NCI-H2107 (cell line): ENCODE measurements at regions not wholly inside any gene's neighbourhood (a gene's known extent, or its start where the extent isn't known, plus 50 kb on each side); places are given as distances from the start of the nearest gene placed in this dataset.
A peak's percentile ranks its signal among the peaks of the same experiment; 100 is the strongest.

Experiments
- DNase-seq: peaks from one replicate; lab custom pipeline; 2025; lab: John Stamatoyannopoulos, UW

DNA sequence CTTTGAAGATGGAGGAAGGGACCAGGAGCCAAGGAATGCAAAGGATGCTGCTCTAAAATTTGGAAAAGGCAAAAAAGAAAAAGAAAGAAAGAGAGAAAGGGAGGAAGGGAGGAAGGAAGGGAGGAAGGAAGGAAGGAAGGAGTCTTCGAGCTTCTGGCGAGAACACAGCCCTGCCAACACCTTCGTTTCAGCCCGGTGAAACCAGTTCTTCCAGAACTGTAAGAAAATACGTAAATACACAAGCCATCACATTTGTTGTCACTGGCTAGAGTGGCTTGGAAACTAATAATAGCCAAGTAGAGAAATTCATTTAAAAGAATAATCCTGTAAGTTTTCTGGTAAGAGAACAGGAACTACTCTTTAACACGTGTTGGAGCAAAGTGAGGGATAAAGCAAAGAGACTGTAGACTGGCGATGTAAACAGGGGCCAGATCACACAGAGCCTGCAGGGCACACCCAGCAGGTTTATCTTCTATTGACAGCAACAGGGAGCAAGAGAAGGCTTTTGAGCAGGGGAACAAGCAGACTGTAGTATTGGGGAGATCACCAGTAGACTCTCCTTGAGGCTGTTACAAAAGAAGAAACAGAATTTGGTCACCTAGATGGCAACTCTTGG is 188.7 kb upstream of the MPHOSPH6 start:
- no peak for DNase-seq

DNA sequence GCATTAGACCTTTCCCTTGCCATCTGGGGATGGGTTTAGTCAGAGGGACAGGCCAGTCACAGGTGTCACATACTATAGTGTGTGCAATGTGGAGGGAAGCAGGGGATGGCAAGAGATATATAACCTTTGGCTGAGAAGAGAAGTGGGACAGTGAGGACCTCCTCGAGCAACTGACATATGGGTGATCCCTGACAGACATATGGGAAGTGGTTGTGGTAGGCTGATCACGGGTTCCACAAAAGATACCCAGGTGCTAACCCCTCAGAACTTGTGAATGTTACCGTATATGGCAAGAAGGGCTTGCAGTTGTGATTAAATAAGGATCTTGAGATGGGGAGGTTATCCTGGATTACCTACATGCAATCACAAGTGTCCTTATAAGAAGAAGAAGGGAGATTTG is 188.1 kb upstream of the MPHOSPH6 start:
- DNase-seq = no peak

DNA sequence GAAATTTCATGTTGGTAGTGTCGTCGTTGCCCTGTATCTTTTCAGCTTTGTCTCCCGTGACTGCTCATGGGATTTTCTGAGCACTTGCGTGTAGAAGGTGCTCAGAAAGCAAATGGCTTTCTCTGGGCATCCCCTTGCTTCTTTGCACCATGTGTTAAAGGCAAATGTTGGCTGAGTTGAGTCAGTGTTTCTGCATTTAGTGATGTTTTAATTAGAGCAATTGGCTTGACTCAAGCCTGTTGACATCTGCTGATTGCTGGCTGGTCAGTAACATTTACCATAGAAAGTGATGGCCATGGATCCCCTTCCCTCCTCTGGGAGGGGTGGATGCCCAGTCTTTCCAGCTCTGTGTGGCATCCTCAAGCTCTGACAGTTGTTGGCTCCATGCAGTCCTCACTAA is 187.2 kb upstream of the MPHOSPH6 start:
- no peak for DNase-seq

DNA sequence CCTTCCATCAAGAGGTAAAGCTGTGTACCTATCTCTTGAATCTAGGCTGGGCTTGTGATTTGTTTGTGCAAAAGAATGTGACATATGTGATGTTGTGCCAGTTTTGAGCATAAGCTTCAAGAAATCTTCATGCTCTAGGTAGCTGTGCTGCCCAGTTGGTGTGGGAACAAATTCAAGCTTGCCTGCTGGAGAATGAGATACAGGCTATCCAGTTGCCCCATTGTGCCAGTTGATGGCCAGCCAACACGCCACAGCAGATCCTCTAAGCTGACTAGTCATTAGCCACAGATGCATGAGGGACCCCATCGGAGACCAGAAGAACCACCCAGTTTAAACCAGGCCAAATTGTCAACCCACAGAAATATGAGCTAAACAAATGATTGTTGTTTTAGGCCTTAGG is 180.5 kb upstream of the MPHOSPH6 start:
- DNase-seq = no peak

DNA sequence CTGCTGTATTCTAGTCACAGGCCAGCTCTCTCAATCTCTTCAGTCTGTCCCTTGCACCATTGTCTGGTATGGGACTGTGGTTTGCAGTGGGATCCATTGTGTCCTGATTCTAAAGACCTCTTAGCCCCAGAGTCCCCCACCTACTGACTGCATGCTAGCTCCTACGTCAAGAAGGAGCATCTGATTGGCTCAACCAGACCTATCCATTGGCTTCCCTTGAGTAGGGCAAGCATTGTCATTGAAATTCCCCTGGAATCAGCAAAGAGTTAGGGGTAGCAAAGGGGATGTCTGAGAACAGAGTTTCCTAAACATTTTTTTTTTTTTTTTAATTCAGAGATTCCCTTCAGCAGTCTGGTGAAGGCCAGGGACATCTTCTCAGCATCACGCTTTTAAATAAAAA is 175.3 kb upstream of the MPHOSPH6 start:
- no peak for DNase-seq

DNA sequence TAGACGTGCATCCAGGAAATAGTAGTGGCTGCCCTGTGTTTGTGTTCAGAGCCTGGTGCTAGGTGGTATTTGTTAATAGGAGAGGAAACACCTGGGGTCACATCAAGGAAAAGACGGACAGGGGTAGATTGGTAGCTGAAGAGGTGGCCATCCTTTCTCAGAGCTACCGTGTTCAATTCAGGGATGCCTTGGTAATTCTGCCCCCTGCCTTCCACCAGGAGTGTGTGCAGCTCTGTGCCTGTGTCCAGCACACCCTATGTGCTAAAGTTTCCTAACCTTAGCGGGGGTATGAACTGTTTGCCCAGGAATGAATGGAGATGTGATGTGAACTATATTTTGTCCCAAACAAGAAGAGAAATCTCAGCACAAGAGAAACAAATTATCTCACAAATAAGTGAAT is 174.1 kb upstream of the MPHOSPH6 start:
- peak; percentile 1 for DNase-seq

DNA sequence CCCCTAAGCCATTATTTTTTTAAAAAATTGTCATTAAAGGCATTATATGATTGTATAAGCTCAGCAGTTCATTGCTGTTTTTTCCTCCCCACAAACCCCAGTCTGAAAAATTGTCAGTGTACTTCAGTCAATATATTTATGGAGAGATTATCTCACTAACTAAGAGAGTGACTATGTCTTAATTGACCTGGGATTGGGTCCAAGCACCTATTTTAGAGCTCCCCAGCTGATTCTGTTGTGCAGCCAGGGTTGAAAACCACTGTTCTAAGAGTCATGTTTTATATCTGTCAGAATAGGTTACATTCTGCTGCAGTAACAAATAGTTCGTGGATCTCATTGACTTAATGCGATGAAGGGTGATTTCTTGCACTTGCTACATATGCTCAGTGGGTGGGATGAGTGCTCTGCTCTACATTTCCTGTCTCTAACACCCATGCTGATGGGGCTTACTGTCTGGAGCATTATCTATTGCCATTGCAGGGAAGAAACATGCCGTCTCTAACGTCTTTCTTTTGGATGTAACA is 171.2 kb upstream of the MPHOSPH6 start:
- no peak for DNase-seq

DNA sequence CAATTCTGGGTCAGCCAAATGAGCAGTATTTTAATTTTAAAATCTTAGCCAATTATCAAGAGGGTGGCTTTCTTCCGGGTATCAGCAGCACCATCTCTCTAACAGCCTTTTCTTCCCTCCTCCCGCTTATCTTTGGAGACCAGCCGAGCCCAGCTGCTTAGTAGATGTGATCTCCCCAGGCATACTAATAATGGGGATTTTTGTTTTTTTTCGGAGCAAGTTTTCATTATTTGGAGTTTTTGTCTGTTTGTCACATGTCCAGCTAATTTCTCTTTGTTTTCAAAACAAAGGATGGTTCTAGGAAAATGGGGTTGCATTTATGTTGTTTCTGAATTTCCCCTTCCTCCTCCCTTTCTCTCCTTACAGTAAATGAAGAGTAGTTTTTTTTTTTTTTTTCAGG is 170.5 kb upstream of the MPHOSPH6 start:
- no peak for DNase-seq

DNA sequence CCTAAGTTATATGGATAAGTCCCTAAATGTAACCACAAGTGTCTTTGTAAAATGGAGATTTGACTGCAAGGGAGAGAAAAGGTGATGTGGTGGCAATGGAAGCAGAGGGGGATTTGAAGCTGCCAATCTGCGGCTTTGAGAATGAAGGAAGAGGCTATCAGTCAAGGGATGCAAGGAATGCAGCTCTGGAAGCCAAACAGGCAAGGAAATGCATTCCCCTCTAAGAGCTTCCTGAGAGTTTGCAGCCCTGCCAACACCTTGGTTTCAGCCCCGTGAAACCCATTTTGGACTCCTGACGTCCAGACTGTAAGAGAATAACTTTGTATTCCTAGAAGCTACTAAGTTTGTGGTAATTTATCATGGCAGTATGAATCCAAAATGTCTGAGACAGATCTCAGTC is 167.3 kb upstream of the MPHOSPH6 start:
- DNase-seq = no peak

DNA sequence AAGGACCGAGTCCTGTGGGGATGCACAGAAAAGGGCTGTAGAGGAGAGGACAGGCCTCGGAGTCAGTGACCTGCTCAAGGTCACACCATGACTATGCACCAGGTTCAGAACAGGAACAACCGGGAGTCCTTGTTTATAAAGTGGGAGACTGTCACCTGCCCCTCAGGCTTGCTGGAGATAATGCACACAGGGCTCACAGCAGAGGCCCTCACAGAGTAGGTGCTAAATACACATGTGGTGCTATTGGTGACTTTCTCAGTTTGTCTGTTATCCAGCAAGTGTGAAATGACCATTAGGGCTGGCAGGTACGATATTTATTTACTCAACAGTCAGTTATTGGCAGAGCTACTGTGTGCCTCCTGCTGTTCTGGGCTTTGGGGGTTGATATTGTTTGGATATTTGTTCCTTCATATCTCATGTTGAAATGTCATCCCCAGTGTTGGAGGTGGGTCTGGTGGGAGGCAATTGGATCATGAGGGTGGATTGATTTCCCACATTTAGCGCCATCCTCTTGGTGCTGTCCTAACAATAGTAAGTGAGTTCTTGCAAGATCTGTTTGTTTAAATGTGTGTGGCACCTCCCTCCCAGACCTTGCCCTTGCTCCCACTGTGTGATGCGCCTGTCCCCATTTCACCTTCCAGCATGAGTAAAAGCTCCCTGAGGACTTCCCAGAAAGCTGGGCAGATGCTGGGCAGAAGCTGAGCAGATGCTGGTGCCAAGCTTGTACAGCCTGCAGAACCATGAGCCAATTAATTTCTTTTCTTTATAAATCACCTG is 162.1 kb upstream of the MPHOSPH6 start:
- no peak for DNase-seq

DNA sequence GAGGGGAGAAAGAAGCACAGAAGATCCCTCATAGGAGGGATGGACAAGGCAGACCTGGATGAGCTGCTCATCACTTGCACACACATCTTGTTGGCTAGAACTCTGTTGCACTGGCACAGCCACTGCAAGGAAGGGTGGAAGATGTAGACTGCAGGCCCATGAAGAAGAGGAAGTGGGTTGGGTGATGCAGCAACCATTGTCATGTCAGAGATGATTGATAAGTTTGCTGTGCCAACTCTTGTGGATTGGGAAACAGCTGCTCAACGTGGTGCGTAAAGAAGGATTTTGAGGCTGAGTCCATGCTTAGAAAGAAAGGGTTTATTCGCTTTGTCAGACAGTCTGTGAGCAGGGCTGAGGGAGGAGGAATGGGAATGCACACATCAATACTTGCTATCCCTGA is 161.4 kb upstream of the MPHOSPH6 start:
- DNase-seq = no peak

DNA sequence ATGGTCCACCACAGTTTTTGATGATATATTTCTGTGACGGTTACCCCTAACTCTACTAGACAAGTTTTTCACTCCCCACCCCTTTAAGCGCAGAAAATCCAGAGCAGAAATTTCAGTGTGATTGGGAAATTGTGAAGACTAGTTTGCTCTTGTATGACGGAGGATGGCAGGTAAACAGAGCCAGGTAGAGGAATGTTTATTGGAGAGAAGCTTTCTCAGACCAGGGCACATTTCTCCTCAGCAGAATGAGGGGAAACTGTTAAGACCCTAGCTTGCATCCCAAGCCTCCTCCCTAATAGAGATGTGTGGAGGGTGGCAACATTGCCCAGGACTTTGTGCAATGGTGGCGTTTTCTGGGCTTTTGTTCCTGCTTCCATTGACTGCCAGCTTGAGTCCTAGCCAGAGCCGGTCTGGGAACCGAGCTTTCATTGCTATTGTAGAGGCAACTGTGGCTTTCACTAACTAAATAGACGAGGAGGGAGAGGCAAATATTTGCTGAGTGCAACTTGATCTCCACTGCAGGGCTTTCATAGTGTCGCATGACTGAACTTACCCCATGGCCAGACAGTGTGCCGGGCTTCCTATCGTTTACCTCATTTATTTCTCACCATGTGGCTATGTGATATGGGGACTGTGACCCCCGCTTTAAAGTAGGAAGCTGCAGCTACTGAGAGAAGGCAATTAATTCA is 159.6 kb upstream of the MPHOSPH6 start:
- peak; percentile 53 for DNase-seq

DNA sequence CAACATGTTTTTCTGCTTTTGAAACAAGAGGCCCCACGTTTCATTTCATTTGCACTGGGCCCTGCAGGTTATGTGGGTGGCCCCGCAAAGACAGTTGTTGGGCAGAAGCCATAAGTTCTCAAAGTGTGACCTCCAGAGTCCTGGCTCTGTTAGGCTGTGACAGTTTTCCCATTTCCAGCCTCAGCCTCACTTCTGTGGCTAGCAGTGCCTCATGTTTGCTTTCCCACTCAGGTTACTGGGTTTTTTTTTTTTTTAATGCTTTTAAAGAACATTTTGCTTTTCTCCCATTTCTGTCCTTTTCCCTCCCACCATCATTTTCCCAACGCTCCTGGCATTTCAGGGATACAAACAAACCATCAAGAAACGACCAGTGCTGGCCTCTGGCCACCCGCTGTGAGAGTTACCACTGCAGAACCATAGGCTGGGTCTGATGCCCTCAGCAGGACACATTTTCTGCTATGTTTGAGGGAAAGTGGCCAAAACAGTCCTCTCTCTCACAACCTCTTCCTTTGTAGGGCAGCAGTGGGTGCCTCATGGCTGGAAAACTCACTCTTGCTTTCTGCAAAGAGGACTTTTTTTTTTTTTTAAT is 159.0 kb upstream of the MPHOSPH6 start:
- DNase-seq = no peak

DNA sequence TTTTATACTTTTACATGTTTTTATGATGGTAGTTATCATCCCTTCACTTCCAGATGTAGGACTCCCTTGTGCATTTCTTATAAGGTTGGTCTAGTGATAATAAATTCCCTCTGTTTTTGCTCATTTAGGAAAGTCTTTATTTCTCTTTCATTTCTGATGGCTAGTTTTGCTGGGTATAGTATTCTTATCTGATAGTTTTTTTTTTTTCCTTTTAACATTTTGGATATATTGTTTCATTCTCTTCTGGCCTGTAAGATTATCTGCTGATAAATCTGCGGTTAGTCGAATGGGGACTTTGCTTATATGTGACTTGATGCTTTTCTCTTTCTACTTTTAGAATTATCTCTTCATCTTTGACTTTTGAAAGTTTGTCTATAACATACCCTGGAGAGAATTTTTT is 153.1 kb upstream of the MPHOSPH6 start:
- DNase-seq = no peak

DNA sequence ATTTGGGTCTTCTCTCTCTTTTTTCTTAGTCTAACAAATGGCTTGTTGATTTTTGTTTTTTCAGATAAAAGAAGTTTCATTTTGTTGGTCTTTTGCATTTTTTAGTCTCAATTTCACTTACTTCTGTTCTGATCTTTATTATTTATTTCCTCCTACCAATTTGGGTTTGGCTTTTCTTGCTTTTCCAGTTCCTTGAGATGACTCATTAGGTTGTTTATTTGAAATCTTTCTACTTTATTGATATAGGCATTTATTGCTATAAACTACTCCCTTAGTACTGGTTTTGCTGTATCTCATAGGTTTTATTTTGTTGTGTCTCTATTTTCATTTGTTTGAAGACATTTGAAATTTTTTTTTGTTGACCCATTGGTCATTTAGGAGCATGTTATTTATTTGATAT is 152.2 kb upstream of the MPHOSPH6 start:
- no peak for DNase-seq

DNA sequence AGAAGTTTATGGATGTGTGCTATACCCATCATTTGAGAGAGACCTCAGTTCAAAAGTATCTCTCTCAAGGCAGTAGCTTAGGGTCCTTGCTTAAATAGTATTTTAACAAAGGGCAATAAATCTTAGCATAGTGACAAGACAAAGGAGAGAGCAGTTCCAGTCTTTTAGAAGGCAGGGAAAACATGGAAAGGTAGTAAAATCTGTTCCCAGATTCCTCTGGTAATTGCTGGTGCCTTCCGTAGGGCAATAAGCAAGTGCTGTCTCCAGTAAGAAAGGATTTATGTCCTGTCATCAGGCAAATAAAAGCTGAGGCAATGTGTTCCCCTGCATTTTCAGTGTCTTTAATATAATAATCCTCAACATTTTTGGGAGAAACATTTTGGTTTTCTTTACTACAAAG is 149.0 kb upstream of the MPHOSPH6 start:
- DNase-seq = no peak

DNA sequence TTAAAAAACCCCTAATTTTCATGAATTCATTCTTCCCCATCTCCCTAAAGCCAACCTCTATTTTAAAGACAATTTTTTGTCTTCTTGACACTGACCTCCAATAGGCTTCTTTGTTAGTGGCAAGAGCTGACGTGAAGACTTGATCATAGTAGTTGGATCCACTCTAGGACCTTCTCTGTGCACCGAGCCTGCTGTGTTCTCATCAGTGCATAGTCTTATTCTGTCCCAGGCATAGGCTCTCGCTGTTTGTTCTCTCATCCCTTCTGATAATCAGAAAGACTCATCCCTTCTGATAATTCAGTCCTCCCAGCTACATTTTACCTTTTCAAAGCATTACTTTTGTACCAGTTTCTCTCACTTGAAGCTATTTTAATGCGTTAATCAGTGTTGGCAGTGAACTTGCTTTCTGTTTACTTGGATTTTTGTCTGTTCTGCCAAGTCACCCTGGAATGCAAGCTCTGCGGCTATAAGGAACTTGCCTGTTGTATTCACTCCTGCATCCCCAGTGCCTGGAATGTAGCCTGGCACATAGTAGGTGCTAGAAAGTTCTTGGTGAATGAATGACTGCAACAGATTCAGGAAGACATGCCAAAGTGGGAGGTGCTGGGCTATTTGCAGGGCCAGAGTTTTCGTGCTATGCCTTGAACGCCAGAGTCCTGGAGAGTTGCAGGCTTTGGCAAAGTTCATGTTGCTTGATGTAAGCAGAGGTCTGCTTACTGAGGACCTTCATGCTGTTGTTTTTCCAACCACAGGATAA is 147.6 kb upstream of the MPHOSPH6 start:
- no peak for DNase-seq

DNA sequence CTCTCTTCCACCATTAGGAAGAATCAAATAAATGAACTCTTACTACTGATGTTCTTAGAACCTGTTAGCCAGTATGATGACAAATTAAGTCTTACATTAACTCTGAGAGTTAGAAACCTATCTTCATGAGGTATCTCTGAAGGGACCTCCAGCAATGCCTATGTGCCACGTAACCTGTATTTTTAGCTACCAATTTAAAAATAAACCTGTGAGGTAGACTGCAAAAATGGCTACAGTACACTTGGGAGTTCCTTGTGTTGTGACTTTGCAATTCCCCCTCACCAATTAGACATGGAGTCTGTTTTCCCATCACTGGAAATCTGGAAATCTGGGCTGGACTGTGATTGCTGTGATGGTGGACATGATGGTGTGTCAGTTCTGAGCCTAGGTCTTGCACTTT is 143.7 kb upstream of the MPHOSPH6 start:
- DNase-seq = no peak

DNA sequence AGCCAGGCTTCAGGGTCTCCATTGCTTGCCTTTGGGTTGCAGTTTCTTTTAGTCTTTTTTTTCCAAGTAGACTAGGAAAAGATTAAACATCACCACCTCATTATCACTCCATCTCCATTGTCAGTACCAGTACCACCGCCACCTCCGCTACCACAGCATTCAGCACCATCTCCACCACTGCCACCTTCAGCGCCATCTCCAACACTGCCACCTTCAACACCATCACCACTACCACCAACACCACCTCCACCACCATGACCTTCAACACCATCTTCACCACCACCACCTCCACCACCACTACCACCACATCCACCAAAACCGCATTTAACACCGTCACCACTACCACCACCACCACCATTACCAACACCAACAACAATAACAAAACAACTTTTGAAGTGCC is 141.5 kb upstream of the MPHOSPH6 start:
- no peak for DNase-seq

DNA sequence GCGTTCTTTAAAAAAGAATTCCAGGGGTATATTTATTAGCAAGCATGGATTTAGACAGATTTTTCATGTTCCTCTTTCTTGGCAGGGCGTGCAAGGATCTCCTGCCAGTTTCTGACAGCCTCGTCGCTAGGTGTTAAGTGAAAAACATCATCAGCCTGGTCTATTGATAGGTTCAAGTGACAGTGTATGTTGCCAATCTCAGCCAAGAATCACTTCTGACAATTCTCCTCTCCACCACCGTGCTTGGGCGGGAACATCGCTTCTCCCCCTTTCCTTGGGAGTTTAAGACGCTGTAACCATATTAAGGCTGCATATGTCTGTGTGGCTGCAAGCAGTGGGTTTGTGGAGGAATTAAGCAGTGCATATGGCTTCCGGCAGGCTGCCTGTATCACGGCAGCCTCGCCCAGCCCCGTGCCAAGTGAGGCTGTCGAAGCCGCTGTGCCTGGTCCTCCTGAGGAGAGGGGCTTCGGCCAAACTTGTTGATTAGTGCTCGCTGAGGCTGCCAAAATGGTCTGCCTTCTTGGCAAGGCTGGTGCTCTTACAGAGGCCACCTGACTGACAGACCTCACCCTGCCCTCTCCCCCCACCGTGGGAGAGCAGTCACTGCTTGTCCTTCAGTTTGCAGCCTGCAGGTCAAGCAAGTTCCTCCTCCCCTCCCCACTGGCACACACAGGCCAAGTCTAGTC is 132.2 kb upstream of the MPHOSPH6 start:
- DNase-seq = no peak

DNA sequence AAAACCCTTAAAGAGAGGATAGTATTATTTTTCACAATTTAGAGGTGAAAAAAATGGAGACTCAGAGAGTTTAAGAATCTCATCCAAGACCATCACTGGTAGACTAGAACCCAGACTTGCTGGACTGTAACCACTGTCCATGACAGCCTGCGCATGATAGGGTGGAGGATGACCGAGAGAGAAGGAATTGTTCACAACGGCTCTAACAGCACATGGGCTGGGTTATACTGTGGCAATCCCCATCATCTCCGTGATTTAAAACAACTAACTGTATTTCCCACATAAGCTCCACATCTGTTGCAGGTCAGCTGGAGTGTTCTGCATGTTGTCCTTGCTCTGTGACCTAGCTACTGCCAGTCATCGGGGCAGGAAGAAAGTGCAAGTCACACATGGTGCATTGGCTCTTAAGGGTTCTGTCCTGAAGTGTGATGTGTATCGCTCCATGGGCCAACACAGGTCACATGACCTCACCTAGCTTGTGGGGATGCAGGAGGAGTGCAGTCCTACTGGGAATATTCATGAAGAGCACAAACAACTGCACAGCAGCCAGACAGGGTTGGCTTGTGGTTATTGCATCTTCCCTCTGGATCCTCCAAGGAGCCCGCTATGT is 131.2 kb upstream of the MPHOSPH6 start:
- no peak for DNase-seq
